Hepatocyte (in vitro differentiated cells): ENCODE measurements at regions not wholly inside any gene's neighbourhood (a gene's known extent, or its start where the extent isn't known, plus 50 kb on each side); places are given as distances from the start of the nearest gene placed in this dataset.

Experiments used
- CTCF ChIP-seq: fragments of 200-600 bp; sonication (generic); IDR thresholded peaks from 2 replicates; pipeline ENCODE4 v1.5.1; 2016; ENCODE audit warnings: antibody characterized with exemption, mild to moderate bottlenecking; ENCODE audit not compliant: poor library complexity
- EZH2 ChIP-seq: fragments of 200-600 bp; sonication (generic); IDR thresholded peaks from 2 replicates; pipeline ENCODE4 v1.6.1; 2016; ENCODE audit warnings: antibody characterized with exemption, mild to moderate bottlenecking, borderline replicate concordance
- EZH2phosphoT487 ChIP-seq: fragments of 200-600 bp; sonication (generic); IDR thresholded peaks from one replicate; pipeline ENCODE4 v1.6.1; 2018; ENCODE audit warnings: antibody characterized with exemption, mild to moderate bottlenecking, low read depth, moderate library complexity; ENCODE audit not compliant: unreplicated experiment, severe bottlenecking

DNA sequence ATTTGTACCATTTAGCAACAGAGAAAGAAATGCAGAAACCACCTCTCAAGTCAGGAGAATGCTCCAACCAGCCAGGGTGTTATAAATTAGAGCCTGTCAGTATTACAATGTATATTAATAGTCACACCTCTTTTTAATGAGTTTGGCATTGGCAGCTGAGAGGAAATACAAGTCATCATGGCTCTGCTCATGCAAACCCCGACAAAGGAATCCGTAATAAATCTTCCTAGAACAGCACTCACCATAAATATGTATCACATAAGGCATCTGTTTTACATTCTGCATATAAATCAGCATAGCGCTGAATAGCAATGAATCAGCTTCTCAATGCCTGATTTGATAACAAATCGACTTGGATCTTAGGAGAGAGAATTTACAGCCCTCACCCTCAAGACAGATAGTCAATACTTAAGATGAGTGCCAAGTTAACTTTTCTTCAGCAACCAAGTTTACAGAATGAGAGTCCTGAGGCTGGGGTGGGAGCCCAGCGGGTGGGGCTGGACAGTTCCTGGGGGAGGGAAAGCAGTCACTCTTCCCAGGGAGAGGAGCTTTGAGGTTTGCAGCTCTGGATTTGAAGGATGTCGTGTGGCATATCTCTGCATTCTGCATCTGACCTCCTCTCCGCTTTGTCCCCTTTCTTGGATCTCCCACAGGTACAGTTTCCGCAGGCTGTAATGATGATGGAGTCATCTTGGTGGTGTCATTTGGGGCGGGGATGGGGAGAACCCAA is 1034.4 kb upstream of the NR2F2 start:
- TF ChIP-seq CTCF (no peak), EZH2phosphoT487 (no peak), EZH2 (no peak)
